GM23338 (cell line): ENCODE measurements at regions not wholly inside any gene's neighbourhood (a gene's known extent, or its start where the extent isn't known, plus 50 kb on each side); places are given as distances from the start of the nearest gene placed in this dataset.
"Not testable (repeated sequence)": the region's sequence is repeated elsewhere in the genome, so short reads cannot be mapped to it uniquely, and the experiment has no call there.

Experiments
- ATAC-seq: fragments of 200-7000 bp; cut with Tn5 transposase; 3 replicates; pipeline ENCODE4 v1.9.1; 2020
- DNase-seq: peaks from one replicate; pipeline ENCODE4 v3.0.0-alpha.2; 2015; ENCODE audit warnings: low spot score
- H2AFZ ChIP-seq: fragments of 200-600 bp; sonication (generic); 2 replicates; pipeline ENCODE4 v1.8.0; 2016; ENCODE audit warnings: antibody characterized with exemption, mild to moderate bottlenecking, moderate library complexity
- H3F3A ChIP-seq: fragments of 200-600 bp; sonication (generic); replicated peaks from 2 replicates; pipeline ENCODE4 v1.8.0; 2017; ENCODE audit warnings: antibody characterized with exemption, mixed run types, low read depth
- H3K27ac ChIP-seq: fragments of 200-600 bp; sonication (generic); 2 replicates; pipeline ENCODE4 v1.6.1; 2016; ENCODE audit warnings: low read depth
- H3K27me3 ChIP-seq: fragments of 200-600 bp; sonication (generic); 2 replicates; pipeline ENCODE4 v1.8.0; 2016; ENCODE audit warnings: mild to moderate bottlenecking, mixed run types, moderate library complexity; ENCODE audit not compliant: insufficient read depth
- H3K36me3 ChIP-seq: fragments of 200-600 bp; sonication (generic); 2 replicates; pipeline ENCODE4 v1.8.0; 2016; ENCODE audit warnings: mild to moderate bottlenecking; ENCODE audit not compliant: insufficient read depth
- H3K4me1 ChIP-seq: fragments of 200-600 bp; sonication (generic); 2 replicates; pipeline ENCODE4 v1.8.0; 2016; ENCODE audit warnings: mild to moderate bottlenecking, moderate library complexity; ENCODE audit not compliant: insufficient read depth
- H3K4me2 ChIP-seq: fragments of 200-600 bp; sonication (generic); 2 replicates; pipeline ENCODE4 v1.7.1; 2017; ENCODE audit warnings: mixed run types
- H3K4me3 ChIP-seq: fragments of 200-600 bp; sonication (generic); 2 replicates; pipeline ENCODE4 v1.6.1; 2016; ENCODE audit warnings: mixed run types
- H3K79me2 ChIP-seq: fragments of 200-600 bp; sonication (generic); replicated peaks from 2 replicates; pipeline ENCODE4 v1.8.0; 2017; ENCODE audit warnings: mild to moderate bottlenecking; ENCODE audit not compliant: insufficient read depth
- H3K9me2 ChIP-seq: fragments of 200-600 bp; sonication (generic); 2 replicates; pipeline ENCODE4 v1.8.0; 2017; ENCODE audit not compliant: insufficient read depth
- H4K20me1 ChIP-seq: fragments of 200-600 bp; sonication (generic); replicated peaks from 2 replicates; pipeline ENCODE4 v1.8.0; 2017; ENCODE audit warnings: mild to moderate bottlenecking; ENCODE audit not compliant: insufficient read depth
- H3K27ac Mint-ChIP-seq: 2 replicates; pipeline ENCODE4 v1.8.0; 2020; ENCODE audit warnings: inconsistent platforms, mild to moderate bottlenecking, moderate library complexity, mixed read lengths
- H3K27me3 Mint-ChIP-seq: 3 replicates; pipeline ENCODE4 v1.8.0; 2022; ENCODE audit warnings: low read depth, mild to moderate bottlenecking, moderate library complexity, mixed read lengths, inconsistent platforms; ENCODE audit not compliant: insufficient read depth, poor library complexity
- H3K36me3 Mint-ChIP-seq: 3 replicates; pipeline ENCODE4 v1.8.0; 2021; ENCODE audit warnings: low read depth, mild to moderate bottlenecking, inconsistent platforms, moderate library complexity, mixed read lengths
- H3K4me1 Mint-ChIP-seq: 3 replicates; pipeline ENCODE4 v1.8.0; 2020; ENCODE audit warnings: mild to moderate bottlenecking, inconsistent platforms, mixed read lengths
- H3K4me3 Mint-ChIP-seq: 3 replicates; pipeline ENCODE4 v1.8.0; 2021; ENCODE audit warnings: moderate library complexity, mild to moderate bottlenecking, inconsistent platforms, mixed read lengths
- H3K9me3 Mint-ChIP-seq: 3 replicates; pipeline ENCODE4 v1.8.0; 2020; ENCODE audit warnings: moderate library complexity, mild to moderate bottlenecking, inconsistent platforms, mixed read lengths
- CREB1 ChIP-seq: fragments of 250-450 bp; sonication (Bioruptor Pico); IDR thresholded peaks from 2 replicates; pipeline ENCODE4 v1.5.0; 2020; ENCODE audit warnings: low read depth, mild to moderate bottlenecking, moderate library complexity
- CTCF ChIP-seq, 2 experiments: fragments of 200-600 bp in 1 of 2; sonication (generic) in 1 of 2; conservative IDR thresholded peaks; 2 replicates each; pipeline versions ENCODE4 v1.5.1 to v1.6.1; 2016 to 2017; ENCODE audit warnings: antibody characterized with exemption in 2 of 2, low read depth in 2 of 2, mild to moderate bottlenecking in 2 of 2, moderate library complexity in 1 of 2
- EZH2 ChIP-seq: fragments of 200-600 bp; sonication (generic); IDR thresholded peaks from one replicate; pipeline ENCODE4 v1.8.0; 2017; ENCODE audit warnings: antibody characterized with exemption, mild to moderate bottlenecking, low read depth; ENCODE audit not compliant: unreplicated experiment
- REST ChIP-seq: IDR thresholded peaks from one replicate; pipeline ENCODE4 v1.6.1; 2018; ENCODE audit warnings: antibody characterized with exemption; ENCODE audit not compliant: unreplicated experiment
- STAT1 ChIP-seq: IDR thresholded peaks from one replicate; pipeline ENCODE4 v1.6.1; 2016; ENCODE audit warnings: antibody characterized with exemption; ENCODE audit not compliant: unreplicated experiment
- ZNF331 ChIP-seq: fragments of 250-450 bp; sonication (Bioruptor Pico); IDR thresholded peaks from 2 replicates; pipeline ENCODE4 v1.5.0; 2020; ENCODE audit warnings: low read depth, mild to moderate bottlenecking, moderate library complexity
- ZNF462 ChIP-seq: fragments of 250-450 bp; sonication (Bioruptor Pico); IDR thresholded peaks from 2 replicates; pipeline ENCODE4 v1.5.0; 2020; ENCODE audit warnings: mild to moderate bottlenecking, moderate library complexity

GRCh38 chr11:90455347-90455920 lies 232.6 kb upstream of the CHORDC1 start:
- not testable (repeated sequence) for H3K27me3 Mint-ChIP-seq, H3K36me3 ChIP-seq, H3K9me3 Mint-ChIP-seq, H2AFZ ChIP-seq, H4K20me1 ChIP-seq, H3K79me2 ChIP-seq, H3K4me3 Mint-ChIP-seq, H3K4me1 ChIP-seq, H3K4me3 ChIP-seq, H3K36me3 Mint-ChIP-seq, H3K4me2 ChIP-seq, H3K27ac Mint-ChIP-seq, H3K27me3 ChIP-seq, H3K4me1 Mint-ChIP-seq, ATAC-seq, H3K27ac ChIP-seq, H3F3A ChIP-seq, DNase-seq, H3K9me2 ChIP-seq

GRCh38 chr11:90453525-90453924 lies 230.7 kb upstream of the CHORDC1 start:
- Mint-ChIP-seq H3K27ac (no peak overlapping the region), H3K4me1 (peaks cover 8% of the 10 kb centered on the region), H3K27me3 (peaks cover 2% of the 10 kb centered on the region), H3K4me3 (no peak overlapping the region), H3K9me3 (no peaks in the 10 kb centered on the region), H3K36me3 (0 out of 3 replicates have a peak, but pooled peaks cover 3% of the 10 kb centered on the region)
- Histone ChIP-seq H3K9me2 (no peaks in the 10 kb centered on the region), H3F3A (no peaks in the 10 kb centered on the region), H4K20me1 (no peaks in the 10 kb centered on the region), H3K4me3 (peak overlapping the region; percentile 17; the same call in 1 of the 2 replicates), H3K27ac (no peak overlapping the region), H3K27me3 (no peaks in the 10 kb centered on the region), H3K79me2 (no peaks in the 10 kb centered on the region), H3K36me3 (no peaks in the 10 kb centered on the region), H3K4me1 (peaks cover 8% of the 10 kb centered on the region), H2AFZ (no peak overlapping the region), H3K4me2 (peak overlapping the region; percentile 41; the same call in 1 of the 2 replicates)
- TF ChIP-seq ZNF331 (no peak), CTCF (conservative IDR thresholded peaks at IDR 0.05; ENCODE audit: low read depth in 2 of 2) (no peak), CREB1 (CRISPR knock-in tag) (no peak), EZH2 (no peak), ZNF462 (CRISPR knock-in tag) (no peak), STAT1 (no peak), REST (no peak)
- ATAC-seq (peak; percentile 68), DNase-seq (peak; percentile 36)
